ENCODE measurements at regions not wholly inside any gene's neighbourhood (a gene's known extent, or its start where the extent isn't known, plus 50 kb on each side); places are given as distances from the start of the nearest gene placed in this dataset.

DNA sequence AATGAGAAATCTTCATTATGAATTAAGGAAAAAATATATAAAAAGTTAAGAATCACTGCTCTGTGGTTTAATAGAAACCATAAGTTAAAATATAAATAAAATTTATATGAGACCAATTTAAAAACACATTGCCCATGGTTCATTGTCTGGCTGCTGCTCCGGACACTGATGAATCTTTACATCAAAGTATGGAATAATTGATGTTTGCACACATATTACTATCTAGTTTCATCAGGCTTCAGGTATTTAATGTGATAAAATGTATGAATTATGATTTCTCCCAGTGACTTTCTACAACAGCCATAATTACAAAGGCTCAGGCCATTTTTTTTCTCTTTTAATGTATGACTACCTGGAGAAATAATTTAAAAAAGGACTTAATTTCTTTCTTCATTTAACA is 599.1 kb upstream of the PRMT6 start:
- intact Hi-C loops (cut with DNase I): no loop called here
- Histone ChIP-seq H3K27ac (no peak overlapping the region), H3K4me1 (no peaks in the 10 kb centered on the region), H3K4me3 (no peak overlapping the region), H3K27me3 (no peaks in the 10 kb centered on the region), H3K9me3 (no peaks in the 10 kb centered on the region), H3K36me3 (no peaks in the 10 kb centered on the region)
- TF ChIP-seq, protein P1, sequence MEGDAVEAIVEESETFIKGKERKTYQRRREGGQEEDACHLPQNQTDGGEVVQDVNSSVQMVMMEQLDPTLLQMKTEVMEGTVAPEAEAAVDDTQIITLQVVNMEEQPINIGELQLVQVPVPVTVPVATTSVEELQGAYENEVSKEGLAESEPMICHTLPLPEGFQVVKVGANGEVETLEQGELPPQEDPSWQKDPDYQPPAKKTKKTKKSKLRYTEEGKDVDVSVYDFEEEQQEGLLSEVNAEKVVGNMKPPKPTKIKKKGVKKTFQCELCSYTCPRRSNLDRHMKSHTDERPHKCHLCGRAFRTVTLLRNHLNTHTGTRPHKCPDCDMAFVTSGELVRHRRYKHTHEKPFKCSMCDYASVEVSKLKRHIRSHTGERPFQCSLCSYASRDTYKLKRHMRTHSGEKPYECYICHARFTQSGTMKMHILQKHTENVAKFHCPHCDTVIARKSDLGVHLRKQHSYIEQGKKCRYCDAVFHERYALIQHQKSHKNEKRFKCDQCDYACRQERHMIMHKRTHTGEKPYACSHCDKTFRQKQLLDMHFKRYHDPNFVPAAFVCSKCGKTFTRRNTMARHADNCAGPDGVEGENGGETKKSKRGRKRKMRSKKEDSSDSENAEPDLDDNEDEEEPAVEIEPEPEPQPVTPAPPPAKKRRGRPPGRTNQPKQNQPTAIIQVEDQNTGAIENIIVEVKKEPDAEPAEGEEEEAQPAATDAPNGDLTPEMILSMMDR (IDR thresholded peaks at IDR 0.05): no peak
- no peak for TF ChIP-seq POLR2A (IDR thresholded peaks at IDR 0.05)
- TF ChIP-seq POLR2AphosphoS5 (IDR thresholded peaks at IDR 0.05; ENCODE audit: insufficient read depth in 1 of 2, low read depth in 1 of 2): no peak
- DNase-seq (ENCODE audit: extremely low spot score in 2 of 2): no peak

DNA sequence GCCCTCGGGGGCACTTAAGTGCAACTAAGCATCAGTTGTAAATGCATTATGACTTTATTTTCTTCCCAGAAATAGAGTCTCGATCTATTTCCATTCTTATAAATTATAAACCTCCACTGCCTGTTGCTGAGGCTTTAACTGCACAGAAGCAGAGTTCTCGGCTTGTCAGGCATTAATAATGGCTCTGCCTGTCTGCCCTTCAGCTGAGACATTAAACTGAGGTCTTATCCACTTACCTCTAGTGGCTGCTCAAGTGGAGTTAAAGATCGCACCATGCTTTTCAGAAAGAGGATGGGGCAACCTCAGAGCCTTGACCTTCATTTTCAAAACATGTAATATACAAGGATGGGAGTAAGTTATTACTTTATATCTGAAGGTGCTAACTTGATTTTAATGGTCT is 597.6 kb upstream of the PRMT6 start:
- Histone ChIP-seq H3K4me1 (no peaks in the 10 kb centered on the region), H3K27ac (no peak overlapping the region)
- intact Hi-C loops (cut with DNase I): no loop called here

DNA sequence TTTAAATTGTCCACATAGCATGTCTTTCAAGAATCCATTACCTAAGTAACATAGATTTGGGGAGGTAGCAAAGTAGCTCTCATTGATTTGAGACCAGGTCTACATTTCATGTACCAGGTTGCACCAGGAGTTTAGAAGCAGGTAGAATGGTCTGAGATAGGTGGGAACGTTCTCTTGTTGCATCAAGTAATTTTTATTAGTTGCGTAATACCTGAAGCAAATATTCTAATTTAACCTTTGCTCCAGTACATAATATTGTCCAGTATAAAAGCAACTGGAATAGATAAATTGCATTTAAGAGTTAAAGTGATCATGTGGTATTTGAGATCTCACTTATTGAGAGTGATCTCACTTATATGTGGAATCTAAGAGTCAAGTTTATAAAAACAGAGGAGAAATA is 597.1 kb upstream of the PRMT6 start:
- H3K9me3 ChIP-seq: no peaks in the 10 kb centered on the region
- H3K4me3 ChIP-seq: no peak overlapping the region
- no peak for DNase-seq (ENCODE audit: extremely low spot score in 2 of 2)
- TF ChIP-seq, protein P1 (IDR thresholded peaks at IDR 0.05): no peak
- TF ChIP-seq POLR2AphosphoS5 (IDR thresholded peaks at IDR 0.05; ENCODE audit: insufficient read depth in 1 of 2, low read depth in 1 of 2): no peak
- no peak for TF ChIP-seq POLR2A (IDR thresholded peaks at IDR 0.05)
- no peak overlapping the region for H3K27ac ChIP-seq
- H3K36me3 ChIP-seq: no peaks in the 10 kb centered on the region
- H3K4me1 ChIP-seq: no peaks in the 10 kb centered on the region
- intact Hi-C loops (cut with DNase I): no loop called here
- no peaks in the 10 kb centered on the region for H3K27me3 ChIP-seq

More for the DNA sequence above, 597.6 kb upstream of the PRMT6 start:
- H3K9me3 ChIP-seq: no peaks in the 10 kb centered on the region
- no peak overlapping the region for H3K4me3 ChIP-seq
- no peak for TF ChIP-seq POLR2A (IDR thresholded peaks at IDR 0.05)
- TF ChIP-seq POLR2AphosphoS5 (IDR thresholded peaks at IDR 0.05; ENCODE audit: insufficient read depth in 1 of 2, low read depth in 1 of 2): no peak
- TF ChIP-seq, protein P1 (IDR thresholded peaks at IDR 0.05): no peak
- no peak for DNase-seq (ENCODE audit: extremely low spot score in 2 of 2)
- H3K27me3 ChIP-seq: no peaks in the 10 kb centered on the region
- no peaks in the 10 kb centered on the region for H3K36me3 ChIP-seq

DNA sequence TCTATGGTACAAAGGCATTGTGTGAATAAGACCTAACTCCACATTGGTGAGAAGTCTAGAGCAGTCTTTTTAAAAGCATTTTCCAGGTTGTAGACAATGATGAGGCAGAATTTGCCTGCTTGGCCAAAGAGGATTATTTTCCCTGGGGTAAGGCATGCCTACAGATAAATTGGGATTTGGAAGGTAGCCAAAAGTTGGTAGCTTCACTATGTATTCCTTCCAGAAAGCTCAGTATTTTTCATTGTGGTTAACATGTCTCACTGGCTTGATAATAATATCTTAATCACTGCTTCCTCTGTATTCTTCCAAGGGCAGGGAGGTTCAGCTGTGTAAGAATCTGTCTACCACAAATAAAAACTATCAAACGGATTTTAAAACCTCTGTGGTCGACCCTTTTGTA is 590.8 kb upstream of the PRMT6 start:
- Histone ChIP-seq H3K4me3 (no peak overlapping the region), H3K9me3 (peaks cover 4% of the 10 kb centered on the region), H3K27ac (no peak overlapping the region), H3K27me3 (no peaks in the 10 kb centered on the region), H3K4me1 (no peaks in the 10 kb centered on the region), H3K36me3 (no peaks in the 10 kb centered on the region)
- TF ChIP-seq POLR2AphosphoS5 (IDR thresholded peaks at IDR 0.05; ENCODE audit: insufficient read depth in 1 of 2, low read depth in 1 of 2): no peak
- TF ChIP-seq, protein P1 (IDR thresholded peaks at IDR 0.05): no peak
- no peak for TF ChIP-seq POLR2A (IDR thresholded peaks at IDR 0.05)
- DNase-seq (ENCODE audit: extremely low spot score in 2 of 2): no peak
- intact Hi-C loops (cut with DNase I): no loop called here

DNA sequence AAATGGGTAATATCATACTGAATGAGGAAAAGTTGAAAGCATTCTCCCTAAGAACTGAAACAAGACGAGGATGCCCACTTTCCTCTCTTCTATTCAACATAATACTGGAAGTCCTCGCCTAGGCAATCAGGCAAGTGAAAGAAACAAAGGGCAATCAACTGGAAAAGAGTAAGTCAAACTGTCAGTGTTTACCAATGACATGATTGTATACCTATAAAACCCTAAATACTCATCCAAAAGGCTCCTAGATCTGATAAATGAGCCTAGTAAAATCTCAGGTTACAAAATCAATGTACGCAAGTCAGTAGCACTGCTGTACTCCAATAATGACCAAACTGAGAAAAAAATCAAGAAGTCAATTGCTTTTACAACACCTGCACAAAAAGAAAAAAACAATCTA is 575.8 kb upstream of the PRMT6 start:
- Histone ChIP-seq H3K4me3 (no peak overlapping the region), H3K4me1 (no peaks in the 10 kb centered on the region), H3K36me3 (no peaks in the 10 kb centered on the region), H3K27me3 (no peaks in the 10 kb centered on the region), H3K9me3 (no peaks in the 10 kb centered on the region), H3K27ac (no peak overlapping the region)
- intact Hi-C loops (cut with DNase I): no loop called here
- TF ChIP-seq POLR2A (IDR thresholded peaks at IDR 0.05) (no peak), POLR2AphosphoS5 (IDR thresholded peaks at IDR 0.05; ENCODE audit: insufficient read depth in 1 of 2, low read depth in 1 of 2) (no peak)
- TF ChIP-seq, protein P1 (IDR thresholded peaks at IDR 0.05): no peak
- DNase-seq (ENCODE audit: extremely low spot score in 2 of 2): no peak
